Trophoblast cell (in vitro differentiated cells and primary cell): ENCODE measurements at regions not wholly inside any gene's neighbourhood (a gene's known extent, or its start where the extent isn't known, plus 50 kb on each side); places are given as distances from the start of the nearest gene placed in this dataset.

Experiments used
- DNase-seq, 2 donors: peaks; one replicate each; pipeline ENCODE4 v3.0.0-alpha.2; 2016
- H2AFZ ChIP-seq: 2 replicates; pipeline ENCODE4 v1.6.1; 2013; ENCODE audit warnings: low read length, moderate library complexity, mild to moderate bottlenecking; ENCODE audit not compliant: insufficient read depth, poor library complexity
- H2AK5ac ChIP-seq: 2 replicates; pipeline ENCODE4 v1.6.1; 2013; ENCODE audit warnings: mild to moderate bottlenecking, low read length
- H2BK120ac ChIP-seq: 2 replicates; pipeline ENCODE4 v1.6.1; 2013; ENCODE audit warnings: low read length, mild to moderate bottlenecking, moderate library complexity; ENCODE audit not compliant: insufficient read depth, poor library complexity
- H2BK12ac ChIP-seq: 2 replicates; pipeline ENCODE4 v1.6.1; 2013; ENCODE audit warnings: mild to moderate bottlenecking, low read length, moderate library complexity
- H2BK5ac ChIP-seq: 2 replicates; pipeline ENCODE4 v1.6.1; 2013; ENCODE audit warnings: low read length, low read depth, moderate library complexity, mild to moderate bottlenecking; ENCODE audit not compliant: poor library complexity
- H3K14ac ChIP-seq: 2 replicates; pipeline ENCODE4 v1.6.1; 2013; ENCODE audit warnings: mild to moderate bottlenecking, low read length
- H3K18ac ChIP-seq: 2 replicates; pipeline ENCODE4 v1.6.1; 2013; ENCODE audit warnings: mild to moderate bottlenecking, low read length
- H3K23ac ChIP-seq: 2 replicates; pipeline ENCODE4 v1.6.1; 2013; ENCODE audit warnings: low read length
- H3K27ac ChIP-seq: 2 replicates; pipeline ENCODE4 v1.5.1; 2013; ENCODE audit warnings: low read depth, mild to moderate bottlenecking, inconsistent platforms, low read length, moderate library complexity
- H3K27me3 ChIP-seq: 2 replicates; pipeline ENCODE4 v1.6.1; 2013; ENCODE audit warnings: inconsistent platforms, mild to moderate bottlenecking, low read length, moderate library complexity; ENCODE audit not compliant: insufficient read depth
- H3K36me3 ChIP-seq, 2 experiments: 1 replicate in 1 of 2; 2 replicates in 1 of 2; pipeline ENCODE4 v1.6.1; 2013; ENCODE audit warnings: low read length in 2 of 2, mild to moderate bottlenecking in 2 of 2, moderate library complexity in 1 of 2; ENCODE audit not compliant: insufficient read depth in 2 of 2, control insufficient read depth in 1 of 2
- H3K4ac ChIP-seq: 2 replicates; pipeline ENCODE4 v1.6.1; 2013; ENCODE audit warnings: low read depth, mild to moderate bottlenecking, low read length, moderate library complexity
- H3K4me1 ChIP-seq, 2 experiments: 1 replicate in 1 of 2; 2 replicates in 1 of 2; pipeline ENCODE4 v1.6.1; 2013; ENCODE audit warnings: low read length in 2 of 2, mild to moderate bottlenecking in 2 of 2, moderate library complexity in 1 of 2; ENCODE audit not compliant: insufficient read depth in 2 of 2, control insufficient read depth in 1 of 2
- H3K4me2 ChIP-seq: 2 replicates; pipeline ENCODE4 v1.6.1; 2013; ENCODE audit warnings: inconsistent platforms, mild to moderate bottlenecking, low read length, moderate library complexity
- H3K4me3 ChIP-seq: 2 replicates; pipeline ENCODE4 v1.5.1; 2013; ENCODE audit warnings: mild to moderate bottlenecking, low read depth, low read length, inconsistent platforms
- H3K79me1 ChIP-seq: one replicate; pipeline ENCODE4 v1.6.1; 2013; ENCODE audit warnings: low read length
- H3K79me2 ChIP-seq: 2 replicates; pipeline ENCODE4 v1.6.1; 2013; ENCODE audit warnings: low read length, mild to moderate bottlenecking; ENCODE audit not compliant: control insufficient read depth, insufficient read depth, poor library complexity
- H3K9ac ChIP-seq: 2 replicates; pipeline ENCODE4 v1.6.1; 2013; ENCODE audit warnings: mild to moderate bottlenecking, low read length
- H3K9me3 ChIP-seq: 2 replicates; pipeline ENCODE4 v1.6.1; 2013; ENCODE audit warnings: low read depth, mild to moderate bottlenecking, control low read depth, inconsistent platforms, low read length; ENCODE audit not compliant: insufficient read depth
- H4K12ac ChIP-seq: 2 replicates; pipeline ENCODE4 v1.6.1; 2013; ENCODE audit warnings: low read depth, mild to moderate bottlenecking, low read length, moderate library complexity
- H4K8ac ChIP-seq: 2 replicates; pipeline ENCODE4 v1.6.1; 2013; ENCODE audit warnings: low read depth, mild to moderate bottlenecking, low read length, moderate library complexity
- H4K91ac ChIP-seq: one replicate; pipeline ENCODE4 v1.6.1; 2013; ENCODE audit warnings: low read depth, mild to moderate bottlenecking, low read length, moderate library complexity
- WGBS: extraction: QIAGEN DNeasy Blood & Tissue Kit; methylation state at CpG from one replicate; pipeline ENCODE4 v1.1.7; 2013; ENCODE audit warnings: missing lambda C conversion rate; ENCODE audit not compliant: insufficient read length, insufficient coverage; ENCODE audit errors: extremely low coverage; 5-methylcytosine and 5-hydroxymethylcytosine counted together

DNA sequence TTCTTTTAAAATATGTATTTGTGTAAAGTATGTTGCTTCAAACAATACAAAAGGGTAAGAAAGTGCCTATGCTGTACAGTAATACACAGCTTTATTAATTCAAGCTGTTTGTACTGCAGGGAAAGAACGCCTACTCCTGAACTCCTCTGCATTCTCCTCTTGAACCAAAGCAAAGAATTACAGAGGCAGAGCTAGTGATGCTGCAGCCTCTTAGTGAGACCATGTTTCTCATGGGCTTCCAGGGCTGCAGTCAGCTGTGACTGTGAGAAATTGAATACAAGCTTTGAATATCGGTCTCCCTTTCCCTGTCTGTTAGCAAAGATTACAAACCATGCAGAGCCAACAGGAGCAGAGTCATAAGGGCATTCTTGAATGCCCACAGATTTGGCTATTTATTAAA, 248.5 kb downstream of the SLITRK1 start:
- Histone ChIP-seq H3K79me2 (no peaks in the 10 kb centered on the region), H3K14ac (no peak overlapping the region), H3K36me3 (no peaks in the 10 kb centered on the region), H3K9ac (no peak overlapping the region), H3K23ac (no peak overlapping the region), H3K79me1 (no peaks in the 10 kb centered on the region), H3K27me3 (no peaks in the 10 kb centered on the region), H3K4ac (no peak overlapping the region), H3K4me1 (no peaks in the 10 kb centered on the region), H2AFZ (no peak overlapping the region), H2BK5ac (no peak overlapping the region), H3K27ac (no peak overlapping the region), H3K9me3 (no peaks in the 10 kb centered on the region), H3K18ac (no peak overlapping the region), H3K4me3 (no peak overlapping the region), H3K4me2 (no peak overlapping the region), H4K12ac (no peak overlapping the region), H2AK5ac (no peak overlapping the region), H4K8ac (no peak overlapping the region), H2BK12ac (no peak overlapping the region), H2BK120ac (no peak overlapping the region), H4K91ac (no peak overlapping the region)
- no peak for DNase-seq
- WGBS, result no CpG with 5 or more reads among the region's 2 CpGs

DNA sequence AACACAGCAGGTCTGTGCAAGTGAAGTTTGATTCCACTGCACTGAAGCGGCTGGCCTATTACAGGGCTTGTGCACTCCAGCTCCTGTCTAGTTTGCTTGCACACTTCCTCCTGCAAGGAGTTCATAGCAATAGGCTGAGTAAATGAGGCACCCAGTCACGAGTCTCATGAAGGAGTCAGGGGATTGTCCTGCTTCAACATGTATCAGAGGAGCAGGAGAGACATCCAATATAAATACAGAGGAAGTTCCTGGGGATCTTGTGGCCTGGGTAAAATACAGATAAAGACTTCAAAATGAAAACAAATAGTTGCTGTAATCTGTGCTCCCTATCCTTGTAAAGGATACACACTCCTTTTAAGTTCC, 259.9 kb downstream of the SLITRK1 start:
- H3K18ac ChIP-seq, result no peak overlapping the region
- H2BK12ac ChIP-seq, result no peak overlapping the region
- no peak overlapping the region for H4K8ac ChIP-seq
- H3K9me3 ChIP-seq, result peaks cover 2% of the 10 kb centered on the region
- H3K23ac ChIP-seq, result no peak overlapping the region
- H3K14ac ChIP-seq, result no peak overlapping the region
- no peak overlapping the region for H3K4me2 ChIP-seq
- no peaks in the 10 kb centered on the region for H3K27me3 ChIP-seq
- no peak overlapping the region for H4K91ac ChIP-seq
- H3K4ac ChIP-seq, result no peak overlapping the region
- no peaks in the 10 kb centered on the region for H3K36me3 ChIP-seq
- no peak overlapping the region for H2AFZ ChIP-seq
- no peak for DNase-seq
- no peak overlapping the region for H2BK5ac ChIP-seq
- WGBS, result no CpG with 5 or more reads among the region's 2 CpGs
- no peak overlapping the region for H2BK120ac ChIP-seq
- H4K12ac ChIP-seq, result no peak overlapping the region
- no peak overlapping the region for H2AK5ac ChIP-seq
- no peaks in the 10 kb centered on the region for H3K79me2 ChIP-seq
- no peaks in the 10 kb centered on the region for H3K4me1 ChIP-seq
- H3K27ac ChIP-seq, result no peak overlapping the region
- H3K79me1 ChIP-seq, result no peaks in the 10 kb centered on the region
- H3K4me3 ChIP-seq, result no peak overlapping the region
- H3K9ac ChIP-seq, result no peak overlapping the region

DNA sequence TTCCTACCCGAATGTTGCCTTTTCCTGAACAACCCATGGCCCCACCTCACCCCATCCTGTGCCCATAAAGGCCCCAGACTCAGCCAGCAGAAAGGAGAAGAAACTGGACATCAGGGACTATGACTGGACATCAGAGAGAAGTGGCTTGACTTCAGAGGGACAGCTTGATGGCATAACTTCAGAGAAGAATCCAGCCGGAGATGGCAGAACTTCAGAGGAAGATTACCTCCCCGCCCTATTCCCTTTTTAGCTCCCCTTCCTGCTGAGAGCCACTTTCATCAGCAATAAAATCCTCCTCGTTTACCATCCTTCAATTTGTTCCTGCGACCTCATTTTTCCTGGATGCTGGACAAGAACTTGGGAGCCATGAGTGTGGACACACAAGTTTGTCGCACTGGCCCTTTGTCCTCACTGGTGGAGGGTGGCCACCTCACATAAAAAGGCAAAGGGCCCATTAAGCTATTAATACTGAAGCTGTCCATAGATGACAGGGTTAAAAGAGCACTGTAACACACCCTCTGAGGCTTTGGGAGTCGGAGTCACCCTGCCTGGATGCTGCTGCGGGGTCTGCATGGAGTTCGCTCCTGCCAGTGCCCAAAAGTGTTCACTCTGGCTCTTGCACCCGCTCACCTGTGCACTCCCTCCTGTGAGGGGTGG, 260.4 kb downstream of the SLITRK1 start:
- H4K8ac ChIP-seq, result no peak overlapping the region
- no peaks in the 10 kb centered on the region for H3K27me3 ChIP-seq
- H2BK120ac ChIP-seq, result no peak overlapping the region
- no CpG with 5 or more reads among the region's 10 CpGs for WGBS
- H4K91ac ChIP-seq, result no peak overlapping the region
- no peak overlapping the region for H3K9ac ChIP-seq
- H3K4ac ChIP-seq, result no peak overlapping the region
- peaks cover 2% of the 10 kb centered on the region for H3K9me3 ChIP-seq
- no peak overlapping the region for H3K23ac ChIP-seq
- no peak overlapping the region for H2BK5ac ChIP-seq
- H2AK5ac ChIP-seq, result no peak overlapping the region
- H3K4me2 ChIP-seq, result no peak overlapping the region
- H3K4me1 ChIP-seq, result no peaks in the 10 kb centered on the region
- no peak overlapping the region for H3K14ac ChIP-seq
- H4K12ac ChIP-seq, result no peak overlapping the region
- H3K36me3 ChIP-seq, result no peaks in the 10 kb centered on the region
- H3K4me3 ChIP-seq, result no peak overlapping the region
- H3K18ac ChIP-seq, result no peak overlapping the region
- DNase-seq, result no peak
- H2AFZ ChIP-seq, result no peak overlapping the region
- no peaks in the 10 kb centered on the region for H3K79me2 ChIP-seq
- no peak overlapping the region for H2BK12ac ChIP-seq
- no peaks in the 10 kb centered on the region for H3K79me1 ChIP-seq
- no peak overlapping the region for H3K27ac ChIP-seq

DNA sequence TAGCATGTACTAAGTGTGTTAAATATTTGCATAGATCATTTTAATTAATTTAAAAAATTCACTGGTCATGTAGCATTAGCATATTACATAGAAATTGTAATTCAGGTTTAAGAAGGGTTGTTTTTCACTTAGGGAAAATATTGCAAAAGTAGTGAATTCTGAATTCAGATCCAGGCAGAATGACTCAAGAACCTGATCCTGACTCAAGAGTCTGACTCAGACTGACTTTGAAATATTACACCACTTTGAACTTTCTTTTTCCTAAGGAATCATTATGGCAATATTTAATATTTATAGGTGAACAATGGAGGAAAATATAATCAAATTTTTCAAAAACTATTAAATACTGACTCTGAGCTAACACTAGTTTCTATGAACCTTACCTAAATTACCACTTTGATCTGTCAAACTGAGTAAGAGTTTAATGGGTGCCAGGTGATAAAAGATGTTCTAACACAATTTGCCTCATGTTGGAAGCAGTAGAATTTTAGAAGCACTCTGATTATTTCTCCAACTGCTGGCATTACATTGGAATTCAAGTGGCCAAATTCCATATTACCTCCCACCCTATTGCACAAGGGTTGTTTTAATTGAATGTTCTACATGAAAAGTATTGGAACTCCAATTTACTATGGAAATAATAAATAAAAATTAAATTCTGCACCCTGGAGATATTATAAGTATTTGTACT, 261.6 kb downstream of the SLITRK1 start:
- H3K9me3 ChIP-seq, result peaks cover 2% of the 10 kb centered on the region
- no peak overlapping the region for H4K91ac ChIP-seq
- H2AK5ac ChIP-seq, result no peak overlapping the region
- H3K23ac ChIP-seq, result no peak overlapping the region
- no peaks in the 10 kb centered on the region for H3K27me3 ChIP-seq
- H3K4me3 ChIP-seq, result no peak overlapping the region
- no peak overlapping the region for H3K4me2 ChIP-seq
- no peak overlapping the region for H2AFZ ChIP-seq
- no peak overlapping the region for H3K14ac ChIP-seq
- no peak overlapping the region for H3K18ac ChIP-seq
- DNase-seq, result peak in 1 of 2 donors; percentile 2
- H4K8ac ChIP-seq, result no peak overlapping the region
- H3K4ac ChIP-seq, result no peak overlapping the region
- H3K79me1 ChIP-seq, result no peaks in the 10 kb centered on the region
- H3K9ac ChIP-seq, result no peak overlapping the region
- no peak overlapping the region for H2BK120ac ChIP-seq
- H2BK12ac ChIP-seq, result no peak overlapping the region
- H2BK5ac ChIP-seq, result no peak overlapping the region
- H3K36me3 ChIP-seq, result no peaks in the 10 kb centered on the region
- H4K12ac ChIP-seq, result no peak overlapping the region
- H3K4me1 ChIP-seq, result no peaks in the 10 kb centered on the region
- no peaks in the 10 kb centered on the region for H3K79me2 ChIP-seq
- no peak overlapping the region for H3K27ac ChIP-seq
